ENCODE measurements at regions not wholly inside any gene's neighbourhood (a gene's known extent, or its start where the extent isn't known, plus 50 kb on each side); places are given as distances from the start of the nearest gene placed in this dataset.

DNA sequence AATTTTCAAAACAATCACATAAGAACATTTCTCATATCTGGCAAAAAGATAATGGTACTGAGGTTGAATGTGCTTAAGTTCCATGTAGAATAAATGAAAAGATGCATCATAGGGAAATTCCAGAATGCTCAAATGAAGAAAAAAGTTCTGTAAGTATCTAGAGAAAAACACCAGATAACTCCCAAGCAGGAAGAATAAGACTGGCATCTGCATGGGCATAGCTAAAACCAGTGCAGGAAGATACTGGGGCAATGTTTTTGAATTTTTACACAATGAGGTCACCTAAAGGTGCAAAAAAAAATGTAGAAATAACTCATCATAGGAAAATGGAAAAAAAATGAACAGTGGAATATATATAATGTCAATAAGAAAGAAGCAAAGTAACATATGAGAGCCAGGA is 275.2 kb downstream of the BAMBI start:
- DNase-seq (ENCODE audit: extremely low read depth in 1 of 2, low read depth in 1 of 2), result no peak

DNA sequence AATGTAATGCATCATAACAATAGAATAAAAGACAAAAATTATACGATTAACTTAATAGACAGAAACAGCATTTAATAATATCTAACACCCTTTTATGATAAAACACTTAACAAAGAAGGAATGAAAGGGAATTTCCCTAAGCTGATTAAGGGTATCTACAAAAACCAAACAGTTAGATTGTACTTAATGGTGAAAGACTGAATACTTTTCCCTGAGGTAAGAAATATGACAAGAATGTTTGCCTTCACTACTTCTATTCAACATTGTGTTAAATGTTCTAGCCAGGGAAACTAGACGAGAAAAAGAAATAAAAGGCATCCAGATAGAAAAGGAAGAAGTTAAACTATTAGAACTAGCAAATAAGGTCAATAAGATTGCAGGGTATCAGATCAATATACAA is 276.9 kb downstream of the BAMBI start:
- no peak for DNase-seq (ENCODE audit: extremely low read depth in 1 of 2, low read depth in 1 of 2)

DNA sequence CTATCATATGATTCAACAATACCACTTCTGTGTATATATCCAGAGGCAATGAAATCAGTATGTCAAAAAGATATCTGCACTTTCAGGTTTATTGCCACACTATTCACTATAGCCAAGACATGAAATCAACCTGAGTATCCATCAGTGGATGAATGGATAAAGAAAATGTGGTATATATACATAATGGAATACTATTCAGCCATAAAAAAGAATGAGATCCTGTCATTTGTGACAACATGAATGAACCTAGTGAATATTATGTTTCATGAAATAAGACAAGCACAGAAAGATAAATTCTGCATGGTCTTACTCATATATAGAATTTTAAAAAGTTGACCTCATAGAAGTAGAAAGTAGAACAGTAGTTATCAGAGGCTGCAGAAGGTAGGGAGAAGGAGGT is 281.1 kb downstream of the BAMBI start:
- DNase-seq (ENCODE audit: extremely low read depth in 1 of 2, low read depth in 1 of 2), result no peak

DNA sequence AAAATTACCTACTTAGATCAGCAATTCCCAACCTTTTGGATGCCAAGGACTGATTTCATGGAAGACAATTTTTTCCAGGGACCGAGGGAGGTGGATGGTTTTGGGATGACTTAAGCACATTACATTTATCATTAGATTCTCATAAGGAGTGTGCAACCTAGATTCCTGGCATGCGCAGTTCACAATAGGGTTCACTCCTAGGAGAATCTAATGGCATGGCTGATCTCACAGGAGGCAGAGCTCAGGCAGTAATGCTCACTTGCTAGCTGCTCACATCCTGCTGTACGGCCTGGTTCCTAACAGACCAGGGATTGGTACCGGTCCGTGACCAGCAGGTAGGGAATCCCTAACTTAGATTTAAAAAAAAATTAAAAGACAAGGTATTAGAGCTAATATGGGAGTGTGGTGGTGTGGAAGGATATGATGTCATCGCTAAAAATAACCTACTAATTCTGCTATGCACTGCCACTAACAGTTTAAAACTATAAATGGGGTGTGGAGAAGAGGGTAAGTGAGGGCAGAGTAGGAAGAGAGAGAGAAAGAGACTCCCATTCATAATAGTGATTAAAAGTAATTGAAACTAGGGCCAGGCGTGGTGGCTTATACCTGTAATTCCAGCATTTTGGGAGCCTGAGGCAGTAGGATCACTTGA is 282.7 kb downstream of the BAMBI start:
- no peak for DNase-seq (ENCODE audit: extremely low read depth in 1 of 2, low read depth in 1 of 2)

DNA sequence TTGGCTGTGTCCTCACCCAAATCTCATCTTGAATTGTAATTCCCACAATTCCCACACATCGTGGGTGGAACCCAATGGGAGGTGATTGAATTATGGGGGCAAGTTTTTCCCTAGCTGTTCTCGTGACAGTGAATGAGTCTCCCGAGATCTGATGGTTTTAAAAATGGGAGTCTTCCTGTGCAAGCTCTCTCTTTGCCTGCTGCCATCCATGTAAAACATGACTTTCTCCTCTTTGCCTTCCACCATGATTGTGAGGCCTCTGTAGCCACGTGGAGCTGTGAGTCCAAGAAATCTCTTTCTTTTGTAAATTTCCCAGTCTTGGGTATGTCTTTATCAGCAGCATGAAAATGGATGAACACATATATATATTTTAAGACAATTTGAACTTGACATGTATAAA is 285.4 kb downstream of the BAMBI start:
- DNase-seq (ENCODE audit: extremely low read depth in 1 of 2, low read depth in 1 of 2), result no peak

DNA sequence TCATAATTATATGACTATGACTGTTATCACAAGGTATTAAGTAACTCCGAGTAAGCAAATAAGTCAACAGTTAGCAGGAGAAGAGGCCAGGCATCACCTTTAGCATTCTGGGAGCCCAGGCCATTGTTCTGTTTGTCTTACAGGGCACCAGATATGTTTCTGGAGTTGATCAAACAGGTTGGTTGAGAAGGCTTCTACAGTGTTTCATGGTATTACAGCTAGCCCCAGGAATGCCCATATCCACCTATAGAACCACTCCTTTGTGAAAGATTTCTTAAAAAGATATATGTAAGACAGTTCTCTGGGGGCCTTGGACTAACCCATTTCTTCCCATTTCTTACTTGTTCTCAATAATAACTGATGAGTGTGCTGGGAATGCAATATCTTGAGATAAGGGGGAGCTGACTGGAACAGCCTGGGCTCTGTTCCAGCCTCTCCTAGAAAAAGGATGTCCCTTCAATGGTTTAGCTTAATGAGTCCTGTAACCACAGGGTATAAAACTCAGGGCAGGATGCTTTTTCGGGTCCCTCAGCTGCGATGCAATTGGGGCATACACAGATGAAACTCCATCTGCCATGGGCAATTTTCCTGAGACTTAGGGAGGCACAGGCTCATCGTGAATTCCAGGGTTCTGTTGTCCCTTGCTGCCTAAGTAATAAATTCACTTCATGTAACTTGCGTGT is 286.4 kb downstream of the BAMBI start:
- DNase-seq (ENCODE audit: extremely low read depth in 1 of 2, low read depth in 1 of 2), result no peak

DNA sequence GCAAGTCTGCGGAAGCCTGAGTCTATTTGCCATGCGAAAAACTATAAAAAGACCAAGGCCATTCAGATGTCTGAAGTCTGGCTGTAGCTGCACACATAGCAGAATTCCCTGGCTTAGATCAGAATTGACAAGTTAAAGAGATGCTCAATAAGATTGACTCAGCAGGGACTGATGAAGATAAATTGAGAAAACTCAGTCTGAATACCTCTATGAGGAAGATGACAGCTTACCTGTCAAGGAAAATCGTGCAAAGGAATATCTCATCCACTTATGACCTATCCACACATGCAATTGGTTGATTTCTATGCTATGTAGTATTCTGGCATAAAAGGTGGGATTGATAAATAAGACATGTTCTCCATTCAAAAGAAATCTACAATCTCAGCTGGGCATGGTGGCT is 288.6 kb downstream of the BAMBI start:
- DNase-seq (ENCODE audit: extremely low read depth in 1 of 2, low read depth in 1 of 2), result no peak

DNA sequence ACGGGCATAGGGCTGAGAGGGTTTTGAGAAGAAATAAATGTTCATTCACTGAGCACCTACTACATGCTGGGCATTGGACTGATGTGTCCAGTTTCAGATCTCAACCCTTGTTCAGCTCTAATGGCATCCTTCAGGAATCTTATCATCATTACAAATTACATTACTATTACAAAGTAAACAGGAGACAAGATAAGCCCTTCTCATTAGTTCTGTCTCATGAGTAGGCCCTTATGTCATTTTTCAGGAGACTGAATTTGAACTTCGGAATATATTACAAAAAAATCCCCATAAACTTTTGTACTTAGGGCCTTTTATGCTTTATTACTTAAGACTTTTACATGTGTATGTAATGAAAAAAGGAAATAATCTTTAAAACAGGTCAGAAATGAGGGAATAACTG is 289.7 kb downstream of the BAMBI start:
- DNase-seq (ENCODE audit: extremely low read depth in 1 of 2, low read depth in 1 of 2), result no peak

DNA sequence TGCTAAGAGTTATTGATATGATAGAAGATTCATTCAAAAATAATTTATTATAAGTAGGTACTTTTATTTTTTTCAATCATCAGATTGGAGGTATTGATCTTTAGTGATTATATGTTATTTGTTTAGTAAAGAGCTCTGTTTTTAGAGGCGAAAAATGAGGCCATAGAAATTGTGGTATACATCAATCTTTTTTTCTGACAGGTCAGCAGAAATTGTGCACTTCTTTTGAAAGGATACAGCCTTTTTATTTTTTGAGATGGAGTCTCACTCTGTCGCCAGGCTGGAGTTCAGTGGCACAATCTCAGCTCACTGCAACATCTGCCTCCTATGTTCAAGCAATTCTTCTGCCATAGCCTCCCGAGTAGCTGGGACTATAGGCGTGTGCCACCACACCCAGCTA is 292.1 kb downstream of the BAMBI start:
- DNase-seq (ENCODE audit: extremely low read depth in 1 of 2, low read depth in 1 of 2), result no peak

DNA sequence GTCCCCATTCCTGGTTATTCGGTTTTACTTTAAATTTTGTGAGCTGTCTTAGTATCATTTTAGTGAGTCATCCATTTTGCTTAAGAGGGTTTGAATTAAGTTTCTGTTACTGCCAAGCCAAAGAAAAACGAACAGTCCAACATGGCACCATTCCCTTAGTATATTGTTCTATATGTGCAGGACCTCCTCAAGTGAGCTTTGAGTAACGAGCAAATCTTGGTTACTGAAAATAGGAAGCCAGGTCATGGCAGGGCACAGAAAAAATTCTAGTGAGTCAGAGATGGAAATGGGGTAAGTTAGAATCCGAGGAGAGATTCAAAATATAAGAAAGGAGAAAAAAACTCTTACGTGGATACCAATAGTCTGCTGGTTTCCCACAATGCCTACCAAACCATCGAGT is 292.9 kb downstream of the BAMBI start:
- DNase-seq (ENCODE audit: extremely low read depth in 1 of 2, low read depth in 1 of 2), result no peak

DNA sequence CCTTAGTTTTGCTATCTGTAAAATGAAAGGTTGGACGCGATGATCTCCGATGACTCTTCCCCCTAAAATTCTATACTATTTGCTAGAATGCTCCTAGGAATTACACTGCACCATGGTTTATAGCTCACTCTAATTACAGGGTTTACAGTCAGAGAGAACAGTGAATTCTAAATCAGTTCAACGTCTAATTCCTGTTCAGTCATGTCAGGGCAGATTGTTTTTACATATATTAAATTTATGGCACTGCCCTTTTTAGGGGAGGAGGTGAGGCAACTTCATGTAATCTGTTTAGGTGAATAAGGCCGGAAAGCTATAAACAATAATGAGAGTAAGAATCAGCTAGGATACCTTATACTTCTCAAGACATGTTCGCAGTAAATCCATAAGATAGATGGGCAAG is 293.9 kb downstream of the BAMBI start:
- DNase-seq (ENCODE audit: extremely low read depth in 1 of 2, low read depth in 1 of 2), result no peak

DNA sequence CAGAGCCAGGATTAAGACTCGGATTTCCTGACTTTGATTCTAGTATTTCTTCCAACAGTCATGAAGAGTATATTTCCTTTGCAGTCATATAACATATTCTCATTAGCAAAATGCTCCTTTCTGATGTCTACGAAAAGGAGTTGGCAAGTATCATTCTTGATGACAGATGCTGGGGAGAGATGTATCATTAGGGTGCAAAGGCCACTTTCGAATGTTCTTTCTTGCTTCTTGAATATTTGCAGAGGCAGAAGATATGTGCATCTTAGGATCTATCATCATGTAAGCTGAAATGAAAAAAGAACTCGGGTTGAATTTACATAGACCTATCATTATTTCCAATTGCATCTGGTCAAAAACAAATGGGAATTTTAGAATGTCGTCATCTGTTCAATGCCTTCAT is 294.4 kb downstream of the BAMBI start:
- no peak for DNase-seq (ENCODE audit: extremely low read depth in 1 of 2, low read depth in 1 of 2)

DNA sequence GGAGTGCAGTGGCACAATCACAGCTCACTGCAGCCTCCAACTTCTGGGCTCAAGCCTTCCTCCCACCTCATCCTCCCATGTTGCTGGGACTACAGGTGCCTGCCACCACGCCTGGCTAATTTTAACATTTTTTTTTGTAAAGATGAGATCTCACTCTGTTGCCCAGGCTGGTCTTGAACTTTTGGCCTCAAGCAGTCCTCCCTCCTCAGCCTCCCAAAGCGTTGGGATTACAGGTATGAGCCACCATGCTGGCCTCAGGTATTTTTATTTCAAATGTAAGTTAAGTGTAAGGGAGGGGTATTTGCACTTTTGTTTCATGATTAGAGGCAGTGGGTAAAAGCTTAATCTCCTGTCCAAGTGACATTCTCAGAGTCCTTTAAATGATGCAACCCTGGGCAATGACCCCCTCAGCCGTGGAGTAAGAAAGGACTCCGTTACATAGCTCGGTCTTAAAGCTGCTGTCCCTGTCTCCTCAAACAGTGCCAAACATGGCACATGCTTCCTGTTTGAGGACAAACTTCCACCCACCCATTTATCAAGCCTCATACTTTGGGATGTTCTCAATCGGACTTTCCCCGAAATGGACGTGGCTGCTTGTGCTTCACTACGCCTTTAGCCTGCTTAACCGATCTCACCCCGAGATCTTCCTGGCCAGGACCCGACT is 296.1 kb downstream of the BAMBI start:
- DNase-seq (ENCODE audit: extremely low read depth in 1 of 2, low read depth in 1 of 2), result no peak

DNA sequence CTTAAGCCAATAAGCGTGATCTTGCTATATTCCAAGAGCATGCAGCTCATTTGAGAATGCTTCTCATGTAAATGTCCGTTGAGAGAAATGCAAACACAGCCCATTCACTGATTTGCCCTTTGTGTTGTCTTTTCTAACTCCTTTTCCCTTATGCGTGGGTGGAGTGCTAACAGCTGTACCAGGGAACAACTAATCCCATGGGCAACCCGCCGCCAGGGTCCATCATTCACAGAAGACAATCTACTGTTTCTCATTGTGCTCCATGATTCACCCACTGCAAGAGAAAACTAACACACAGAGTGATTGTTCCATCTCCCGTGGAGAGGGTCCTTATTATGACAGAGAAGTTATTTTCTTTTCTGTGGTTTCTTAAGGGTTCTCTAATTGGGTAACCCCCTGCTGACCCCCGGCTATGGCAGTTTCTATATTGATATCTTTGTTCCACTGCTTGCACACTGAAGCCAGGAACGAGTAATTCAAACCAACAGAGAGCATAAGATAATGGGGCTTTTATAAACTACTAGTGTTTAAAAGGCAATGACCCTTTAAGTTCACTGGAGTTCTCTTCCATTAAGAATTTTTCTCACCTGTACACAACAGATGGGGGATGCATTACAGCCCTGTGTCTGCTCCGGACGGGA is 298.7 kb downstream of the BAMBI start:
- DNase-seq (ENCODE audit: extremely low read depth in 1 of 2, low read depth in 1 of 2), result no peak

DNA sequence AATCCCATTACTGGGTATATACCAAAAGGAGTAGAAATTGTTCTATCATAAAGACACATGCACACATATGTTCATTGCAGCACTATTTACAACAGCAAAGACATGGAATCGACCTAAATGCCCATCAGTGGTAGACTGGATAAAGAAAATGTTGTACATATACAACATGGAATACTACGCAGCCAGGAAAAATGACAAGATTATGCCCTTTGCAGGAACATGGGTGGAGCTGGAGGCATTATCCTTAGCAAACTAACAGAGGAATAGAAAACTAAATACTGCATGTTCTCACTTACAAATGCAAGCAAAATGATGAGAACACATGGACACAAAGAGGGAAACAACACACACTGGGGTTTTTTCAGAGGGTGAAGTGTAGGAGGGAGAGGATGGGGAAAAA is 300.2 kb downstream of the BAMBI start:
- no peak for DNase-seq (ENCODE audit: extremely low read depth in 1 of 2, low read depth in 1 of 2)

DNA sequence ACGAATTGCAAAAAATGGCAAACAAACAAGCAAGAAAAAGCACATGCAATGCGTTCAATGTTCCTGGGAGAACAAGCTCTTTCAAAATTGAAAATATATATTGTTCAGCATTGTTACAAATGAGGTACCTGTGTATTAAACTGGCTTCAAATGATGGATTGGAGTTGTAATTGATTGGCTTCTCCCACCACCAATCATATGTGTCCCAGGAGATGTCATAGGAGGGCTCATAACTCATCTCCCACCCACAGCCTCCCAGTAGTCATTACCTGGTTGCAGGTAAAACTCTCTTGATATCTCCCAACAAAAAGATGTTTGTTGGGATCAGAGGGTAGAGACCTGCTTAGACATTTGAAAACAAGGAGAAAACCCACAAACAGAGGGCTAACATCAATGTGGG is 302.9 kb downstream of the BAMBI start:
- DNase-seq (ENCODE audit: extremely low read depth in 1 of 2, low read depth in 1 of 2), result no peak

DNA sequence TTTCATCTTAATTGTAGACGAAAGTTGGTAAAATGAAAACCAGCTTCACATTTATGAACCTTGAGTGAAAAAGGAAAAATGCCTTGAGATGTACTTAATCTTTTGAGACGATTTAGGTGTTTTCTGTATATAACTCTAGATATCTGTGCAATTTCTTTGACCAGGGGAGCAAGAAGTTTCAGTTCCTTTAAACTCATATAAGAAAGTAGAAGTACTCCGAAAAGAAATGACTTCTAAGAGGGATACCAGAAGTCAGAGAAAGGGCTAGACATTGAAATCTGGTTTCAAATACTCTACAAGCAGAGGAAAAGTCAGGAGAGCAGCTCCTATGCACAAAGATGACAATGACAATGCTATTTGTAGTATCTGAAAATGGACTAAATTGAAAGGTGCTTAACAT is 303.7 kb downstream of the BAMBI start:
- DNase-seq (ENCODE audit: extremely low read depth in 1 of 2, low read depth in 1 of 2), result no peak

DNA sequence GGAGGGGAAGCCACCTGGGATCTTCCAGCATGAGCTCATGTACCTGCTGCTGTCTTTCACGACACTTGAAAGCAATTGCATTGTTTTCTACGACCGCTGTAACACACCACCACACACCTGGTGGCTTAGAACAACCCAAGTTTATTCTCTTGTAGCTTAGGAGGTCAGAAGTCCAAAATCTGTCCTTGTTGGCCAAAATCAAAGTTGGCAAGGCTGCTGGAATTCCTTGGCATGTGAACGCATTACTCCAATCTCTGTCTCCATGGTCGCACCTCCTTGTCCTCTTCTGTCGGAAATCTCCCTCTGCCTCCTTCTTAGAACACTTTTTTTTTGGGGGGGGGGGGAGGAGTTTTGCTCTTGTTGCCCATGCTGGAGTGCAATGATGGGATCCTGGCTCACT is 305.7 kb downstream of the BAMBI start:
- no peak for DNase-seq (ENCODE audit: extremely low read depth in 1 of 2, low read depth in 1 of 2)

DNA sequence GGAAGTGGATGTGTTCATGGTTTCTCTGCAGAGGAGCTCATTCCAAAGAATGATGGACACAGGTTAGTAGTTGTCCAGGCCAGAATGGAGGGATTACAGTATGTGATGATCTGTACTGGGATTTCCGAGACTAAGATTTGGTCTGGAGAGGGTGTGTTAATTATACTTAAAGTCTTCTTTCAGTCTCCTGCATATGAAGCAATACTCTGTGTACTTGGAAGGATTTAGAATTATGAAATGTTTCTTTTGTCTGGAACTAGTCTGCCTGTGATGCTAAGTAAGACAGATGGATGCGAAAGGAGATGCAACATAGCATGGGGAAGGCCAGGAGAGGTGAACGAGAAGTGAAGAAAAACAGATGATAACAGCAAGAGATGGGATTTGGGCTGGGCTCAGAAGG is 305.1 kb upstream of the LYZL1 start:
- no peak for DNase-seq (ENCODE audit: extremely low read depth in 1 of 2, low read depth in 1 of 2)

DNA sequence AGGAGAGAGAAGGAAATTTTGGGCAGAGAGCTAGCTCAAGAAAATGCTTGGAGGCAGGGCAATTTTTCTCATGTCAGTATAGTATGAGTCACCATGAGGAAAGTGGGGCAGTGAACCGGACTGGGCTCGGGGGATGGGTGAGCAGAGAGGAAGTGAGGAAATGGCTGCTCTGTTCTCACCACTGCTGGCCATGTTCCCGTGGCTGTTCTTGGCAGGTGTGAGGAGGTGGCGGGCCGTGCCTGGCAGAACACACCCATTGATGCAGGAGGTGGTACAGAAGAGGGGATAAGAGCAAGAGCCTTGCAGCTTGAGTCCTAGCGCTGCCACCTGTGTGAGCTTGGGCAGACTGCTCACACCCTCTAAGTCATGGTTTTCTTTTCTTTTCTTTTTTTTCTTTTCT is 304.4 kb upstream of the LYZL1 start:
- DNase-seq (ENCODE audit: extremely low read depth in 1 of 2, low read depth in 1 of 2), result no peak

DNA sequence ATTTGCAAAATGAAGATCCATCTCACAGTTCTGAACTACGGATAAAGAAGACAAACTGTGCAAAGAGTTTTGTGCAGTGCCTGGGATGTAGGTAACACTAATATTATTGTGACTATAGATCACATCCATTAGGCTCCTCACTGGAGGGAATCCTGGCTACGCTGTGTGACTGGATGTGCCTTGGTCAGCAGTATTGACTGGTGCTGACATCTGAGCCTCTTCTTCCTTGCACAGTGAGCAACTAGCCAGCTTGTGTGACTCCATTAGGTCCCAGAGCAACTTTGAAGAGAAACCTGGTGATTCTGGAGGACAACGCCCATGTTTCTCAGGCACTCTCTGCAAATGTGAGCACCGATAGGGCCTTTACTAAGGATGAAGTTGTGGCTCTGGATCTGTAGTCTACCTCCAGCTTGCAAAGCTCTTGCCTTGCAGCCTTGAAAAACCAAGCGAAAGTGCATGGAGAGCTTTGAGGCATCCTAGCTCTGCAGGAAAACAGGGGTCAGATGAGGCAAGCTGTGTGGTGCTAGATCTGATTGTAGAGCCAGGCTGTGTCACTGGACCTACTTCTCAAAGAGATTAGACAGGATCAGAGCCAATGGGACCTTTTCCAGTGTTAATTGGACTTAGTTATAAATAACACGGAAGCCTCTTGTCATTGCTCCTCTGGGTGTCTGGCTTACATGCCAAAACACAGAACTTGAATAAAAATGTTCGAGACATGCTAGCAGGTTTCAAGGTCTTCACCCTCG is 303.6 kb upstream of the LYZL1 start:
- DNase-seq (ENCODE audit: extremely low read depth in 1 of 2, low read depth in 1 of 2), result no peak

All from stimulated activated CD8-positive, alpha-beta memory T cell treated with anti-CD3 and anti-CD28 coated beads, Interleukin-7, amount 100 ng/mL, for 48 hours (primary cell).